GM12878 (cell line): ENCODE measurements at regions not wholly inside any gene's neighbourhood (a gene's known extent, or its start where the extent isn't known, plus 50 kb on each side); places are given as distances from the start of the nearest gene placed in this dataset.
"Not testable (repeated sequence)": the region's sequence is repeated elsewhere in the genome, so short reads cannot be mapped to it uniquely, and the experiment has no call there.

Source experiments
- ATAC-seq: fragments of 200-7000 bp; cut with Tn5 transposase; 3 replicates; pipeline ENCODE4 v1.9.1; 2020; ENCODE audit warnings: mild to moderate bottlenecking, moderate library complexity
- BruUV-seq: library from RNA; stranded (reverse); fragments of 400-500 nt; replicated peaks from 2 replicates; lab custom pipeline; 2021; lab: Mats Ljungman, UMichigan
- CTCF ChIA-PET: fragments of 300-600 bp; sonication (Branson Sonifier 250); formaldehyde crosslinking; extraction: SDS; loops from one replicate; lab custom pipeline; 2021; ENCODE audit warnings: inconsistent platforms; lab: Yijun Ruan, JAX
- POLR2A ChIA-PET: fragments of 350-600 bp; formaldehyde crosslinking; extraction: SDS; loops from one replicate; lab custom pipeline; 2021; ENCODE audit warnings: inconsistent platforms; lab: Charles Lee
- RAD21 ChIA-PET: fragments of 300-600 bp; sonication (Branson Sonifier 250); formaldehyde crosslinking; loops from one replicate; lab custom pipeline; 2023; ENCODE audit warnings: antibody characterized with exemption; ENCODE audit not compliant: unreplicated experiment; lab: Charles Lee
- SMC1A ChIA-PET: fragments of 300-600 bp; sonication (Branson Sonifier 250); formaldehyde crosslinking; loops from one replicate; lab custom pipeline; 2023; ENCODE audit not compliant: unreplicated experiment, uncharacterized antibody; lab: Charles Lee
- DNase-seq: peaks from one replicate; pipeline ENCODE4 v3.0.0-alpha.2; 2011; ENCODE audit warnings: low read depth, low spot score
- FAIRE-seq: peaks from 3 replicates; lab custom pipeline; 2011; peaks lifted over from hg19 to GRCh38; lab: Jason Lieb, UNC
- H2AFZ ChIP-seq: 2 replicates; pipeline ENCODE4 v1.6.0; 2011; ENCODE audit warnings: low read depth, low read length, control low read depth; ENCODE audit not compliant: control insufficient read depth
- H3K27ac ChIP-seq: 2 replicates; pipeline ENCODE4 v1.5.1; 2011; ENCODE audit warnings: control low read depth; ENCODE audit not compliant: control insufficient read depth, insufficient read depth
- H3K27me3 ChIP-seq, 2 experiments: replicated peaks in 1 of 2; 2 replicates each; pipeline versions ENCODE4 v1.6.0 to v1.6.1; 2011; ENCODE audit warnings: low read length in 1 of 2; ENCODE audit not compliant: control insufficient read depth in 2 of 2, insufficient read depth in 2 of 2
- H3K36me3 ChIP-seq, 2 experiments: 2 replicates each; pipeline ENCODE4 v1.5.1; 2011; ENCODE audit warnings: low read length in 1 of 2; ENCODE audit not compliant: control insufficient read depth in 2 of 2, insufficient read depth in 2 of 2
- H3K4me1 ChIP-seq: 2 replicates; pipeline ENCODE4 v1.6.1; 2011; ENCODE audit warnings: mild to moderate bottlenecking, low read length, moderate library complexity, mixed read lengths; ENCODE audit not compliant: control insufficient read depth, insufficient read depth
- H3K4me2 ChIP-seq: 2 replicates; pipeline ENCODE4 v1.6.0; 2011; ENCODE audit warnings: control low read depth; ENCODE audit not compliant: control insufficient read depth, insufficient read depth
- H3K4me3 ChIP-seq: fragments of 200-600 bp; sonication (generic); 2 replicates; pipeline ENCODE4 v1.5.1; 2016
- H3K79me2 ChIP-seq: 2 replicates; pipeline ENCODE4 v1.6.0; 2011; ENCODE audit warnings: low read length; ENCODE audit not compliant: control insufficient read depth, insufficient read depth
- H3K9ac ChIP-seq: 2 replicates; pipeline ENCODE4 v1.8.0; 2011; ENCODE audit warnings: low read length, control low read depth, mixed read lengths; ENCODE audit not compliant: control insufficient read depth, insufficient read depth
- H3K9me3 ChIP-seq: replicated peaks from 3 replicates; pipeline ENCODE4 v1.5.1; 2011; ENCODE audit warnings: mild to moderate bottlenecking, low read length; ENCODE audit not compliant: control insufficient read depth, insufficient read depth
- H4K20me1 ChIP-seq: 2 replicates; pipeline ENCODE4 v1.6.0; 2011; ENCODE audit not compliant: control insufficient read depth, insufficient read depth
- WGBS: methylation state at CpG from one replicate; pipeline ENCODE4 v1.1.6; 2016; ENCODE audit warnings: low lambda C conversion rate; ENCODE audit not compliant: insufficient replicate concordance, insufficient coverage; ENCODE audit errors: missing lambda C conversion rate; 5-methylcytosine and 5-hydroxymethylcytosine counted together
- in situ Hi-C: fragments of 300-500 bp; cut with MboI; formaldehyde crosslinking; loops from 9 replicates; pipeline ENCODE4 v1.14.3; 2018; ENCODE audit warnings: mixed read lengths
- intact Hi-C: fragments of 100-400 bp; cut with micrococcal nuclease; formaldehyde crosslinking; loops from one replicate; pipeline ENCODE4 v1.14.2; 2022; ENCODE audit not compliant: unreplicated experiment

- peak; percentile 46 for ATAC-seq
- H3K4me3 ChIP-seq, CTCF ChIA-PET, H3K9ac ChIP-seq, intact Hi-C loops, SMC1A ChIA-PET, BruUV-seq, H3K27ac ChIP-seq, H3K79me2 ChIP-seq, DNase-seq, RAD21 ChIA-PET, H3K9me3 ChIP-seq, FAIRE-seq, H3K4me1 ChIP-seq, H3K27me3 ChIP-seq, H3K4me2 ChIP-seq, POLR2A ChIA-PET, in situ Hi-C loops, H2AFZ ChIP-seq, H3K36me3 ChIP-seq, H4K20me1 ChIP-seq: not testable (repeated sequence)
- 0% methylated on average over 1 of the region's 1 CpG for WGBS
These were observed 162.6 kb upstream of the JADE1 start for GRCh38 chr4:128646893-128647292.

GRCh38 chr4:128644693-128645654 is 164.5 kb upstream of the JADE1 start:
- SMC1A ChIA-PET, H3K9me3 ChIP-seq, H3K79me2 ChIP-seq, H3K4me3 ChIP-seq, H3K36me3 ChIP-seq, H2AFZ ChIP-seq, H3K27ac ChIP-seq, intact Hi-C loops, ATAC-seq, H3K9ac ChIP-seq, RAD21 ChIA-PET, in situ Hi-C loops, FAIRE-seq, DNase-seq, POLR2A ChIA-PET, BruUV-seq, H3K4me1 ChIP-seq, H3K27me3 ChIP-seq, H4K20me1 ChIP-seq, H3K4me2 ChIP-seq: not testable (repeated sequence)
- CTCF ChIA-PET = interaction anchor here (0.6 kb wide), 1 partner anchor 125 kb away, joined by 3 read pairs; no protein-coding TSS in a partner anchor
- 32% methylated on average over 12 of the region's 18 CpGs for WGBS

- FAIRE-seq, H2AFZ ChIP-seq, in situ Hi-C loops, H3K79me2 ChIP-seq, H3K4me3 ChIP-seq, SMC1A ChIA-PET, H3K27me3 ChIP-seq, ATAC-seq, H4K20me1 ChIP-seq, H3K4me2 ChIP-seq, DNase-seq, H3K9ac ChIP-seq, intact Hi-C loops, RAD21 ChIA-PET, H3K36me3 ChIP-seq, POLR2A ChIA-PET, H3K9me3 ChIP-seq, H3K4me1 ChIP-seq, H3K27ac ChIP-seq, BruUV-seq: not testable (repeated sequence)
- WGBS = 67% methylated on average over 3 of the region's 3 CpGs
- CTCF ChIA-PET = interaction anchor here (0.6 kb wide), 1 partner anchor 124 kb away, joined by 3 read pairs; no protein-coding TSS in a partner anchor
These were observed 165.4 kb upstream of the JADE1 start for GRCh38 chr4:128644107-128644506.

- RAD21 ChIA-PET, H3K9me3 ChIP-seq, H3K36me3 ChIP-seq, CTCF ChIA-PET, in situ Hi-C loops, ATAC-seq, H3K9ac ChIP-seq, FAIRE-seq, BruUV-seq, H3K4me3 ChIP-seq, H4K20me1 ChIP-seq, H3K79me2 ChIP-seq, POLR2A ChIA-PET, H3K27me3 ChIP-seq, DNase-seq, intact Hi-C loops, H3K4me1 ChIP-seq, H3K27ac ChIP-seq, SMC1A ChIA-PET, H3K4me2 ChIP-seq, H2AFZ ChIP-seq: not testable (repeated sequence)
- WGBS = 72% methylated on average over 2 of the region's 2 CpGs
These were observed 167.9 kb upstream of the JADE1 start for GRCh38 chr4:128641566-128641965.
